GM19351 (cell line): ENCODE measurements at regions not wholly inside any gene's neighbourhood (a gene's known extent, or its start where the extent isn't known, plus 50 kb on each side); places are given as distances from the start of the nearest gene placed in this dataset.

ENCODE experiments used
- ATAC-seq: cut with Tn5 transposase; IDR thresholded peaks from one replicate; pipeline ENCODE4 v1.9.1; 2021; ENCODE audit warnings: mild to moderate bottlenecking, moderate library complexity; ENCODE audit not compliant: unreplicated experiment

DNA sequence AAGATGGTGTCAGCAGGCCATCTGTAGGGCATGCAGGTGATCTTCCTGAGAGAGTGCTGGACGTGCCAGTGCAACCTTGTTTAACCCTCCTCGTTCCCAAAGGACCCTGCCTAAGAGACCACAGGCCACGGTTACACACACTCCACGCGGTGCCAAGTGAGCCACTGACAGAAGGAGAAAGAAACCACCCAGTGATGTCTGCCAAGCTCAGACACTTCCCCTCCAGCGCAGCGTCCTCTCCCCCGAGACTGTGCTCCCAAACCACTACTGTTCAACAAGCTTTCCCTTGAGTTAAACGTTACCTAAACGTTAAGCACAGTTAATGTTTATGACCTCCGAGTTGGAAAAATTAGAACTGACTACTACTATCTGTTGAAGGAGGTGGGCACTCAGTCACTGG, 119.1 kb upstream of the NCK2 start:
- no peak for ATAC-seq

DNA sequence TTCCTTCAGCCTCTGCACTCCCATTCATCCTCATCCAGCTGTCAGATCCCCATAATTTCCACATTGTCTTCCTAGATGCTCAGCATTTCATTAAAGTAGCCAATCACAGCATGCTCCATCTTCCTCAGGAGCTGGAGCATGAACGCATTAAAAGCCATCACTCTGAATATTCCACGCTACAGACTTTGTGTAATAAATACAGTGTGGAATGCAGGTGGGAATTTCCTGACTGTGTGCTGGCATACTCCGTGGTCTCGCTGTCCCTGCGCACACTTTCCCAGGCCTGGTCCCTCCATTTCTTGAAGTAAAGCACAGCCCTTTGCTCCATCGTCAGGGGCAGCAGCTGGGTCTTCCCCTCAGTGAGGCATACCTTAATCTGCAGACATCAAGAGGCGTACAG, 123.7 kb upstream of the NCK2 start:
- no peak for ATAC-seq

DNA sequence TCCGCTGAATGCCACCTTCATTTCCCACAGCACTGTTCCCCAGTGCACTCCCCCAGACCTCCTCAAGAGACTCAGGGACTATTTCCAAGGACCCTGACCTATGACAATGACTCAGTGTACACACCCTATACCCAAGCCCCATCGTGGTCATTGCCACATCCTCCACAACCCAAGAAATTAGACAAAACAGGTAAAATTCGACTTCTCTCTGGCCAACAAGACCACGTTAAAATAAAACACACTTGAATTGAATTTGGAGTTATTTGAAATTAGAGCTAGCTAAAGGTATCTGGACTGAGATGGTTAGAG, 126.4 kb upstream of the NCK2 start:
- no peak for ATAC-seq

DNA sequence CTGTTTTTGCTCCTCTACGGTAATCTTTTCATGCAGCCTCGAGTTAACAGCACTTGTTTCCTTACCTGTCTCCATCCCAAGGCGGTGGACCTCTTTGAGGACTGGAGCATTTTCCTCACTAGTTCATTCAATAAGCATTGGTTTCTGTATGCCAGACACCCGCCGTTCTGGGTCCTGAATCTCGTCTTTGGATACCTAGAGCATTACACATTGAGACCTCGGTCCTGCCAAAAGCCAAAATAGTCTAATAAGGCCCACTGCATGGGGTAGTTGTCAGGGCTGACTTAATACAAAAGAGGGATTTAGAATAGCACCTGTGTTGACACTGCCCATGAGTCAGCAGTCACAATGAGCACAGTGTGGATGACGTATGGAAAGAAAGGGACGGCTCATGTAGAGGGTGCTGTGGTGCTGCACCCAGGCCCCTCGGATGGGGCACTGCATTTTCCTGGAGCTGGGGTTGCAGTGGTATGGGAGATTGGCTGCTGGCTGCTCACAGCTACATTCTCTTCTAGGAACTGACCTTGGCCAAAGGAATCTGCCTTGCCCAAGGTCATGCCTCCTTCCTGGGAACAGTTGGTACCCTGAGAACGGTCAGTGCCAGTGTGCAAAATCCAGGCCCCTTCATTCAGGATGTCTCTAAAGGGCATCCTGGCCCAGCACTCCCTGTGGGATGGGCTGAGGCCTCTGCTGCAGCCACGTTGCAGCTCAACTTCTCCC, 126.9 kb upstream of the NCK2 start:
- ATAC-seq = no peak

DNA sequence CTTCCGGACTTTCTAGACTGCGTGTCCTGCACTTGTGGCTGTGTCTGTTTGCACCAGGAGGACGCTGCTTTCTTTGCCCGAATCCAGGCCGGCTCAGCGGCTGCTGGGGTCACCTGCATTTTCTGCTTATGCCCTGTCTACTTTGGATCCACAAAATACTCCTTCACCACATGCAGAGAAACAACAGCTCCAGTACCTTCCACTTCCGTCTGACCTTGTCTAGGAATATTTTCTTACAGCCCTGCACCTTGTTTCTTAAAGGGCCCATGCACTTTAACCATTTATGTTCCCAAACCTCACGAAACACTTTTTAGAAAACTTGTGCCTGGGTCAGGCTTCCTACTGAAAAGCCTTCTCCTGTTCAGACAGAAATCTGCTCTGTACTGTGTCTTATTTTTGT, 129.4 kb upstream of the NCK2 start:
- no peak for ATAC-seq

DNA sequence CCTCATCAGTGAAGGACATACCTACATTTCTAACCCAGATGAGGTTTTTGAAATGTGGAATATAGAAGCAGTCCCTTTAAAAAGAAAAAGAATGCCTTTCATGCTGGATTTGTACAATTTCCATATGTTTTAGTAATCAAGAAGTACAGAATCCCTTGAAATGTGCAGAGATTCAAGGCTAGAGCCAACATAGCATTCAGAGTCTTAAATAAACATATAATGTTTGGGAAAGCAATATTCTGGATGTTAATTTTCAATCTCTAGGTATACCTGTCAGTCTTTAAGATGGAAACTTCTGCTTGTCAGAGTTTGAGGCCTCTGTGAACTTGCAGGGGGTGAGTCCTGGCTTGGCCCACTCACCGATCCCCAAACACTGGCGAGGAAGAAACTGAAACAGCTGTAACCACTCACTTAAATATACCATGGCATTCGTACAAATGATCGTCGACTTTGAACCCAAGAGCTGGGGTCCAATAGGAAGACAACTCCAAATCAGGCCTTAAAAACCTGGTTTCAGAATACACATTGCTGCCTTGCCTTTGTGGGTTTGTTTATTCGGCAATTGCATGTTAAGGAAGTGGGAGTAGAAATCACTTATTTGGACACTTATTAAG, 132.8 kb upstream of the NCK2 start:
- no peak for ATAC-seq

DNA sequence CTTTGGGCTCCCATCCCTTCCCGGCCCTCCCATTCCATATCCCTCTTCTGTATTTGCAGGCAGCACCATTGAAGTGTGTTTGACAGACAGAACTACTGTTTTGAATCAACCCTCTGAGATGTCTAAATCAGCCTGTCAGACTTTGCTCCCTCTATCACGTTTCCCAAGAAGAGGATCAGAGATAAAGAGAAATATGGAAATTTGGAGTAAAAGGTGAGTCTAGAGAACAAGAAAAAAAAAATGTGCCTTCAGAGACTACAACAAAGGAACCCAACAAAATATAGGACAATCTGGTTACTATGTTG, 133.4 kb upstream of the NCK2 start:
- ATAC-seq = no peak

DNA sequence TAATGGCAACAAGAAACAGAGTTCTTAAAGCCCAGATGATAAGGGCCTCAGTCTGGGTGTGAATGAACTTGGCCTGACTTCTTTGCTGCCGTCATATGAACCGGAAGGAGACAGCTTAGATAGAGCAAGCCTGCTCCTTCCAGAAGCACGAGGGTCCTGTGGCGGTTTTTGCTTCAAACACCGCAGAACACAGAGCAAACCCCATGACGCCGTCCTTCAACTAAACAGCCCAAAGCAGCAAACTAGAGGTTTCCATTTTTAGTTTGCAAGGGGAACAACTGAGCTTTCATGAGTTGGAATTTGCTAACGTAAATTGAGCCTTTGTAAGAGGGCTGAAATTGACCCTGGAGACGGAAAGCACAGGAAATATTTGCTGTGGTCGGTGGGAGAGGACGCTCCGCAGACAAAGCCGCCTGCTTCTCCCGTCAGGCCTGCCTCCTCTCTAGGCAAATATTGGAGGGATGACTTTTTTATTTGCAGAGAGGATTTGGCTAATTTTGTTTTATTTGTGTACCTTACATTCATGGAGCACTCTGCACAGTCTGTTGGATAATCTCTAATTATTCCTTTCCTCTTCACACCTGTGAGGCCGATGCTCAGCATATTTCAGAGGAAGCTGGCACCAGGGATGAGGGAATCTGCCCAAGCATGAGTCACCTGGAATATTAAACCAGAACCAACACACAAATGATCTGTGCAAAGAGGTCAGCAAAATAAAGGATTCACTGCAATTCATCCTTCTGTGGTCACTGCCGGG, 134.0 kb upstream of the NCK2 start:
- no peak for ATAC-seq

DNA sequence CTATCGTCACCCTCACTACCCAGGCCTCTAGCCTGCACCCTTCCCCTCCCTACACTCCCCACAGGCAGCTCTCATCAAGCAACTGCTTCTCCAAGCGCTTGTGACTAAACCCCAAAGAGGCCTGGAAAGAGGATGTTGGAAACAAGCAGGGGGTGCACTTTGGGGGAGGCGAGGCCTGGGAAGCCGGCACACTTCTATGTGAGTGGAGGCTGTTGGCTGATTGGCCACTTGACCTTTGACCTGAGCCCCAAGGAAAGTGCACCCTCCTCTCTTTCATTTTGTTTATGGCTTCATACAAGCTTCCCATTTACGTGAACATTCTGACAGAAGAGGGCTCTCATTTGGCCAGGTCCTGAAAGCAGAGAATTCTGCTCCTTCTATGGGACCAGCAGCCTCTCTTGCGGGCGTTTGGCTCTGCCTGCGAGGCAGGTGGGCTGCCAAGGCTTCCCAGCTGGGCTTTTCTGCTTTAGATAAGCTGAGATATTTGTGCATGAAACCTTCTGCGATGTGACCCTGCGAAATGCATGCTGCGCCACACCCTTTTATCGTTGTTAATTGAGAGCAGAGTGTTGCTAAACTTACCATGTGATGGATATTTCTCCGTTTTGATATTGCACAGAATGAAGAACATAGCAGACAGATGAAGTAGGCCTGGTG, 134.8 kb upstream of the NCK2 start:
- ATAC-seq = no peak

DNA sequence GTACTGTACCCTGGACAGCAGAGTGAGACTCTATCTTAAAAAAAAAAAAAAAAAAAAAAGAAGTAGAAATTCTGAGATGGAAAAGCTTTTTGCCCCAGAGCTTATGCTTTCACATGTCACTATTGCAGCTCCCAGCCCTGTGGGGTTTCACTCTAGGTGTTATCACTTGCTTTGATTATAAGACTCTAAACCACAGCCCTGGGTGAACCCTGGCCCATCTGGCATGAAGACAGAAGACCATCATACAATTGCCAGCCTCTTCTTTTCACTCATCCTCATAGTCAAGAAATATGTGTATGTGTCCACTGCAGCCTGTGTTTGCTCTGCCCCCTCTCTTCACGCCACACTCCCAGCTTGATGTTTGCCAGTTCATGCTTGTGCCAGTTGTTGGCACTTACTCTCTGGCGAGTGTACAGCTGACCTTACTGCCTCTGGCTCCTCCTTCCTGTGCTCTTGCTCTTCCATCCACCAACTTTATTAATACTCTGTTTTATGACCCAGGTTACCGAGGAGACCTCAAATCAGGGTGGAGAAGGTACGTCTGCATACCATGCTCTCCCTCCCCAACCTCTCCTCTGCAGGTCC, 136.7 kb upstream of the NCK2 start:
- ATAC-seq = no peak

DNA sequence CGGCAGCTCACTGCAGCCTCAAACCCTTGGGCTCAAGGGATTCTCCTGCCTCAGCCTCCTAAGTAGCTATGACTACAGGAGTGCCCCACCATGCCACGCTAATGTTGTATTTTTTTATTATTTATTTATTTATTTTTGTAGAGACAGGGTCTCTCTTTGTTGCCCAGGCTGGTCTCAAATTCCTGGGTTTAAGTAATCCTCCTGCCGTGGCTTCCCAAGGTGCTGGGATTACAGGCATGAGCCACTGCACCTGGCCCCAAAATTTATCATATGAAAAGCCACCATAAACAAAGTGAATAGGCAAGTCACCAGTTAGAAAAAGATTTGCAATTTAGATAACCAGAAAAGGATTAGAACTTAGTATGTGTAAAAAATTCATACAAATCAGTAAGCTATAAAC, 138.6 kb upstream of the NCK2 start:
- no peak for ATAC-seq

DNA sequence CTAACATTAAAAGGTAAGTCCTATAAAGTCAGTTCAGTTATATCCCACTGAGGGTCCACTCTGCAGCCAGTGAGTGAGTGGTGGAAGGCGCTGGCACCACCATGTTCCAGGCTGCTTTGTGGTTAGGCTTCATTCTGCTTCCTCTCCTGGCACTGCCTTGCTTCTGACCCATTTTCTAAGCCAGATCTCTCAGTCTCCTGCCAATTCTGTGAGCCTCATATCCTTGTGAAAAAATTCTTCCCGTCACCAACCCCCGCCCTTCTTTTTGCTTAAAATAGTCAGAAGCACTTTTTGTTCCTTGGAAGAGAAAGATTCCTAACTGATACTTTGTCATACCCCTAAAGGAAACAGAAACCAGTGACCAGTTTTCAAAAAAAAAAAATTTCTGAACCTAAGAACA, 139.8 kb upstream of the NCK2 start:
- no peak for ATAC-seq

DNA sequence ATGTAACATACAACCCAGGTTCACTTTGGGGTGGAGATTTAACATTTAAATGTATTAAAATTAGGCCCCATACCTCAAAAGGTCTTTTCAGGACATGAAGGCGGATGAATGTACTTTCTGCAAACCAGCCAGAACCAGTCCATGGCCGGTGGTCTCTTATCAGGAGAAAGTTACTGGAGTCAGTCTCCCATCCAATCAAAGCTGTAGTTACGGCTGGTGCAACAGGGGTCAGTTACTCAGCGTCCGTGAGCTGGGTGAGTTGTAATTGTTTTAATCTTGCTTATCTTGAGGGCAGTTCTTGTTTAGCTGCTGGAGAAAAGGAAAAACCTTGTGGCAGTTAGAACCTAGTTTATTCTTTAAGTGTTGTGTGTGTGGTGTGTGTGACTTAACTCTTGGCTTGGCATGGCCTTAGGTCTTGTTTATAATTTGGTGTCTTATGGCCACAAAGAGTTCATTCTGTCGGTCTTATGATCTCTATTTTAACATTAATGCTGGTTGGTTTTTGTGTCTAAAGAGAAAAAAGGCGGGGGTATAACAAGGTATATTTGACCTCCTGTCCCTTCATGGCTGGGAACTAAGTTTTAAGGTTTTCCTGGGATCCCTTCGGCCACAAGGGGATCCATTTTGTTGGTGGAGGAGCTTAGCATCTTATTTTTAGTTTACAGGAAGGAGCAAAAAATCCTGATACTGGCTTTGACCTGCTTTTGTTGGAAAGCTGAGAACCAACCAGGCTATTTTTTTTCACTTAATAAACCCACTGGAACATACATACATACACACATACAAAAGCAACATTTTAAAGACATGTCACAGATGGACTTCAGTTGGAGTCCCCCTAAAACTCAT, 143.5 kb upstream of the NCK2 start:
- no peak for ATAC-seq

DNA sequence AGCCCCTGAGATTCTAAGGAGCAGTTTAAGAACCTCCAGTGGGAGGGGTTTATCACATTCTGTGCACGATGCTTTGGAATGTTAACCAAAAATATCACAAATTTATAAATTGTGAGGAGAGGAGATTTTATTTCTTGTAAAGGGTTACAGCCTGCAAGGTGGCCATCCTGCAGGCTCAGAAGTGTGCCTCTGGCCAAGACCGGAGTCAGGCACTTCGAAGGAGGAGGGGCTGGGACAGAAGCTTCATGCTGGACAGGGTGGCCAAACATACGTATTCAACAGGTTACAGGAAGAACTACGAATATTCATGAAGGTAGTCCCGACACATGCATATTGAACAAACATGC, 144.1 kb upstream of the NCK2 start:
- no peak for ATAC-seq

DNA sequence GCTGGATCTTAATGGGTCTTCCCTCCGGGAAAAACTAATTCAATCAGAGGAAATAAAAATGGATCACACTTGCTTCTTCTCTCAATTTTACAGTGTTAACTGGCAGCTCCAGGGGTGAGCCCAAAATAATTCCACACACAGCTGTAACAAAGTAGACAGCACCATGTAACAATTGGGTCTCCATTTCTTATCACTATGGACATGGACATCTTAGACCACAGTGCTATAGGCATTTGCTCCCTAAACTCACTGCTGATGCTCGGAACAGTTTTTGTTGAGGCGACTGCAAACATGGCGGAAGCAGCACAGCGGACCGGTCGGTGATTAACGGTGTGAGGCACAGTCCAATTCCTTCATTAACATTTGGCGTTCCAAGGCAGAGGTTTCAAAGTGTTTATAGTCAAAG, 144.7 kb upstream of the NCK2 start:
- no peak for ATAC-seq

DNA sequence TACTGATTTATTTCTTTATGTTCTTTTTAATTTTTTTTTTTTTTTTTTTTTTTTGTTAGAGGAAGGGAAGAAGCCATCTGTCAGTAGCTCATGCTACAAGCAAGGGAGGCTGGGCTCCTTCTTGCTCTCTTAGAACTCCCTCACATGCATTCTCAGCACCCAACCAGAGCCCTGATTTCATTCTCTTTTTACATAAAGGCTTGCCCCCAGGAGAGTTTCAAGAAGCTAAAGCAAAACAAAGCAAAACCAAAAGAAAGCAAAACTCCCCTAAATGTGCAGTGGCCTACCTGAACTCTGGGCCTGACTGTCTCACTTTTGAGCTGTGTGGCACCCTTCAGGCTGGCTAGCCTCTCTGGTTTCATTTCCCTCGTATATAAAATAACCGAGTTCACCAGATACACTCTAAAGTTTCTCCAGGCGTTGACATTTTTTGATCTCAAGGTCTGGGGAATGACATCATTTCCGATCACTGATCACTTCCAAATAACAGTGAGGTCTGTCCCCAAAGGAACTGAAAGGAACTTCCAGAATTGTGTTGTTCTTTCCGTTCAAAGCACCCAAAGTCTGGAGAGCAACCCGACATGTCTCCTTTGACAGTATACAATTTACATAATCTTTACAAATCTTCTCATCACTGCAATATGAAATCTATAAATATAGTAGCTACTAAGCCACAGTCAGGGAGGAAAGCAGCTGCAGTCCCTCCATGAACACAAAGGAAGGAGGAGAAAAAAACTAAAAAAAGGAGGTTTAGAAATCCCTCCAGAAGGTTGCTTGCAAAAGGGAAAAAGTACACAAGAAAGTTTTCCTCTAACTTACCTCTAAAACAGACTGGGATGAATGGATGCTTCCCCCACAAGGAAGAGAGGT, 145.6 kb upstream of the NCK2 start:
- no peak for ATAC-seq

DNA sequence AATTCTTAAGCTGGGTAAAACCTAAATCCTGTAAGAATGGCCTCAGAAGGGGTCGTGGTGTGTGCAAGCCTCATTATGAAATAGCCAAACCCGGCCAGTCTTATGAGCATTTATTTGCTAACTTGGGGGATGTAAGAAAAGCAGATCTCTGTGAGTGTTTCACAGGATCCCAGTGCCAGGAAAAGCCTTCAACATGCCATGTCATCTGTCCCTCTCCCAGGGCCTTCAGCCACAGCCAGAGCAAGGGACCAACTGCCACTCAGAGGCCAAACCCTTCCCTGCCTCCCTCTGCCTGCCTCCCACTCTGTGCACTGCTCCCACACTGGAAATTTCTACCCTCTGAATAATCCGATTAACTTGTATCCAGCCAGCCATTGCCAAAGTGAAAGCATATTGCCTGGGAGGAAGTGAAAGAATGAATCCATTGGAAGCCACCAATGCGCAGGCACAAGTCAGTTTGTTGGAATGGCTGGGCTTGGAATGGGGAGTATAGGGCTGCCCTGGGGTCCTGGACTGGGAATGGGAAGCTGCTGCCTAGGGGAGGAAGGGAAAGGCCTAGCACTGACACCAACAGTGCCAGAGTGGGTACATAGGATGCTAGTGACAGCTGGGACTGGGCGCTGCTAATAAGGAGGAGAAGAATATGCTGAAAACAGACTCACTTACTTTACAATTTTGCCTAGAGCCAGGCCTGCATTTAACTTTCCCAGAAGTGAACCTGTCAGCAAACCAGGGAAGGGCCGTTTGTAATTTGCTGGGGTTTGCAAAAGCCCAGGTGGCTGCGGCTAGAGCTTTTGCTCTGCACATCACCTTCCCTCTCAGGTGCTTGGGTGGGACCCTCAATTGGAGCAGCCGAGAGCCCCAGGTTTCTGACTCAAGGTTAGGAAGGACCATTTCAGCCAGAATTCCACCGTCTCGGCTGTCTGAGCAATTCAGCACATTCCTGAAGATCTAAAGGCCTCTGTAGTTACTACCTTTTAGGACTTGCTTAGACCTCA, 146.6 kb upstream of the NCK2 start:
- no peak for ATAC-seq

DNA sequence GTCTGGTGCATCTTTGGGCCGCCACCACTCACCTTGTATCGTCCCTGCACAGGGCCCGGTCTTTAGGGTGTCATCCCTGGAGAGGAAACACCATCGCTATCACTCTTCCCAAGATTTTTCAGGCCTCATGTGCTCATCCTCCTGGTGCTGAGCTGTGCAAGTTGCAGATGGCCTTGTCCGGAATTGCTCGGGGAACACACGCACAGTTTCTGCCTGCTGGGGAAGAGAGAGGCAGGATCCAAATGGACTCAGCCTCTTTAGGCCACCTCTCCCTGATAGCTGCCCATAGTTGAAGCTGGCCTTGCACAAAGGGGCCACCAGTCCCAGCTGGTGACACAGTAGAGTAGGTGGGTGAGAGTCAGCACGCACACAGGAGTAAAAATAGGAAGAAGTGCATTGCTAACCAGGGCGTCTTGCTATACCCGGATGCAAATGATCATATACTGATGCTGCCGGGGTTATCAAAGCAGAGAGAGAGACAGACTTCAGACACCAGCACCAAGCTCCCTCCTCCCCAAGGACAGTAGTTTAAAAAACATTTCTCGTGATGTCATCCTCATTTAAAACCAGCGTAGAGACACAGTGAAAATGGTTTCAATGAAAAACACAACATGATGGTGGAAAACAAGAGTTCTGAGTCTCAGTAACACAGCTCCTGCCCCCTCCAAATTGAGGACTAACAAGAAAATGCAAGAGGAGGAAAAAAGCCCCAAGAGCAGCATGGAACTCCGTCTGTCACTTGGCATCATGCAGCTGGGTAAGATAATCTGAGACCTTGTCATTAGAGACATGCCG, 147.5 kb upstream of the NCK2 start:
- ATAC-seq = no peak
